ENCODE measurements at regions not wholly inside any gene's neighbourhood (a gene's known extent, or its start where the extent isn't known, plus 50 kb on each side); places are given as distances from the start of the nearest gene placed in this dataset.

DNA sequence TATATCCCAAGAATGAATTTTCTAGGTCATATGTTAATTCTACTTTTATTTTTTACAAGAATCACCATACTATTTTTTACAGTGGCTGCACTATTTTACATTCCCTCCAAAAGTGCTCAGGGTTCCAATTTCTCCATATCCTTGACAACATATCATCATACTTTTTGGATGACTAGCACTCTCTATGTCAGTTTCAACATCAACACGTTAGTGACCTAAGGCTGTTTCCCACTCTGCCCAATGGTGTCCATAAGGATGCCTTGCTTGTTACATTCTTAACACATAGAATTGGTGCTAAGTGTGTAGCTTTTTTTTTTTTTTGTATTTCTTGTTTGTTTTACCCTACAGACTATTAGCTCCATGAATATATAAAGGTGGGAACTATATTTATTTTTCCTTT is 175.4 kb downstream of the PCDH10 start:
- TF ChIP-seq CEBPB (IDR thresholded peaks at IDR 0.05), result no peak
- TF ChIP-seq, protein P1, sequence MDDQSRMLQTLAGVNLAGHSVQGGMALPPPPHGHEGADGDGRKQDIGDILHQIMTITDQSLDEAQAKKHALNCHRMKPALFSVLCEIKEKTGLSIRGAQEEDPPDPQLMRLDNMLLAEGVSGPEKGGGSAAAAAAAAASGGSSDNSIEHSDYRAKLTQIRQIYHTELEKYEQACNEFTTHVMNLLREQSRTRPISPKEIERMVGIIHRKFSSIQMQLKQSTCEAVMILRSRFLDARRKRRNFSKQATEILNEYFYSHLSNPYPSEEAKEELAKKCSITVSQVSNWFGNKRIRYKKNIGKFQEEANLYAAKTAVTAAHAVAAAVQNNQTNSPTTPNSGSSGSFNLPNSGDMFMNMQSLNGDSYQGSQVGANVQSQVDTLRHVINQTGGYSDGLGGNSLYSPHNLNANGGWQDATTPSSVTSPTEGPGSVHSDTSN (IDR thresholded peaks at IDR 0.05), result no peak
- TF ChIP-seq, protein P2, sequence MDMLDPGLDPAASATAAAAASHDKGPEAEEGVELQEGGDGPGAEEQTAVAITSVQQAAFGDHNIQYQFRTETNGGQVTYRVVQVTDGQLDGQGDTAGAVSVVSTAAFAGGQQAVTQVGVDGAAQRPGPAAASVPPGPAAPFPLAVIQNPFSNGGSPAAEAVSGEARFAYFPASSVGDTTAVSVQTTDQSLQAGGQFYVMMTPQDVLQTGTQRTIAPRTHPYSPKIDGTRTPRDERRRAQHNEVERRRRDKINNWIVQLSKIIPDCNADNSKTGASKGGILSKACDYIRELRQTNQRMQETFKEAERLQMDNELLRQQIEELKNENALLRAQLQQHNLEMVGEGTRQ (IDR thresholded peaks at IDR 0.05), result no peak
- TF ChIP-seq POLR2A (IDR thresholded peaks at IDR 0.05; ENCODE audit: low read length), result no peak
- TF ChIP-seq EP300 (IDR thresholded peaks at IDR 0.05), result no peak
- TF ChIP-seq, protein P3, sequence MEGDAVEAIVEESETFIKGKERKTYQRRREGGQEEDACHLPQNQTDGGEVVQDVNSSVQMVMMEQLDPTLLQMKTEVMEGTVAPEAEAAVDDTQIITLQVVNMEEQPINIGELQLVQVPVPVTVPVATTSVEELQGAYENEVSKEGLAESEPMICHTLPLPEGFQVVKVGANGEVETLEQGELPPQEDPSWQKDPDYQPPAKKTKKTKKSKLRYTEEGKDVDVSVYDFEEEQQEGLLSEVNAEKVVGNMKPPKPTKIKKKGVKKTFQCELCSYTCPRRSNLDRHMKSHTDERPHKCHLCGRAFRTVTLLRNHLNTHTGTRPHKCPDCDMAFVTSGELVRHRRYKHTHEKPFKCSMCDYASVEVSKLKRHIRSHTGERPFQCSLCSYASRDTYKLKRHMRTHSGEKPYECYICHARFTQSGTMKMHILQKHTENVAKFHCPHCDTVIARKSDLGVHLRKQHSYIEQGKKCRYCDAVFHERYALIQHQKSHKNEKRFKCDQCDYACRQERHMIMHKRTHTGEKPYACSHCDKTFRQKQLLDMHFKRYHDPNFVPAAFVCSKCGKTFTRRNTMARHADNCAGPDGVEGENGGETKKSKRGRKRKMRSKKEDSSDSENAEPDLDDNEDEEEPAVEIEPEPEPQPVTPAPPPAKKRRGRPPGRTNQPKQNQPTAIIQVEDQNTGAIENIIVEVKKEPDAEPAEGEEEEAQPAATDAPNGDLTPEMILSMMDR (IDR thresholded peaks at IDR 0.05), result no peak
- TF ChIP-seq, protein P4, sequence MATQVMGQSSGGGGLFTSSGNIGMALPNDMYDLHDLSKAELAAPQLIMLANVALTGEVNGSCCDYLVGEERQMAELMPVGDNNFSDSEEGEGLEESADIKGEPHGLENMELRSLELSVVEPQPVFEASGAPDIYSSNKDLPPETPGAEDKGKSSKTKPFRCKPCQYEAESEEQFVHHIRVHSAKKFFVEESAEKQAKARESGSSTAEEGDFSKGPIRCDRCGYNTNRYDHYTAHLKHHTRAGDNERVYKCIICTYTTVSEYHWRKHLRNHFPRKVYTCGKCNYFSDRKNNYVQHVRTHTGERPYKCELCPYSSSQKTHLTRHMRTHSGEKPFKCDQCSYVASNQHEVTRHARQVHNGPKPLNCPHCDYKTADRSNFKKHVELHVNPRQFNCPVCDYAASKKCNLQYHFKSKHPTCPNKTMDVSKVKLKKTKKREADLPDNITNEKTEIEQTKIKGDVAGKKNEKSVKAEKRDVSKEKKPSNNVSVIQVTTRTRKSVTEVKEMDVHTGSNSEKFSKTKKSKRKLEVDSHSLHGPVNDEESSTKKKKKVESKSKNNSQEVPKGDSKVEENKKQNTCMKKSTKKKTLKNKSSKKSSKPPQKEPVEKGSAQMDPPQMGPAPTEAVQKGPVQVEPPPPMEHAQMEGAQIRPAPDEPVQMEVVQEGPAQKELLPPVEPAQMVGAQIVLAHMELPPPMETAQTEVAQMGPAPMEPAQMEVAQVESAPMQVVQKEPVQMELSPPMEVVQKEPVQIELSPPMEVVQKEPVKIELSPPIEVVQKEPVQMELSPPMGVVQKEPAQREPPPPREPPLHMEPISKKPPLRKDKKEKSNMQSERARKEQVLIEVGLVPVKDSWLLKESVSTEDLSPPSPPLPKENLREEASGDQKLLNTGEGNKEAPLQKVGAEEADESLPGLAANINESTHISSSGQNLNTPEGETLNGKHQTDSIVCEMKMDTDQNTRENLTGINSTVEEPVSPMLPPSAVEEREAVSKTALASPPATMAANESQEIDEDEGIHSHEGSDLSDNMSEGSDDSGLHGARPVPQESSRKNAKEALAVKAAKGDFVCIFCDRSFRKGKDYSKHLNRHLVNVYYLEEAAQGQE (IDR thresholded peaks at IDR 0.05), result no peak
- TF ChIP-seq RAD21 (conservative IDR thresholded peaks at IDR 0.05 in 1 of 2, IDR thresholded peaks at IDR 0.05 in 1 of 2), result no peak

Measured in A549 (cell line).